ENCODE measurements at regions not wholly inside any gene's neighbourhood (a gene's known extent, or its start where the extent isn't known, plus 50 kb on each side); places are given as distances from the start of the nearest gene placed in this dataset.

- Mint-ChIP-seq H3K36me3 (ENCODE audit: low read depth) (no peaks in the 10 kb centered on the region), H3K27ac (ENCODE audit: unreplicated experiment) (no peak overlapping the region), H3K4me3 (ENCODE audit: unreplicated experiment) (no peak overlapping the region), H3K27me3 (ENCODE audit: low read depth) (no peaks in the 10 kb centered on the region), H3K4me1 (ENCODE audit: low read depth) (no peaks in the 10 kb centered on the region), H3K9me3 (ENCODE audit: low read depth) (no peaks in the 10 kb centered on the region)
- no peak for TF ChIP-seq CTCF (IDR thresholded peaks at IDR 0.05)
- DNase-seq (ENCODE audit: low spot score), result no peak
Observed at GRCh38 chr3:64852738-64853137, 164.9 kb upstream of the ADAMTS9 start.

- Mint-ChIP-seq H3K9me3 (ENCODE audit: low read depth) (no peaks in the 10 kb centered on the region), H3K27ac (ENCODE audit: unreplicated experiment) (no peak overlapping the region), H3K4me3 (ENCODE audit: unreplicated experiment) (no peak overlapping the region), H3K4me1 (ENCODE audit: low read depth) (no peaks in the 10 kb centered on the region), H3K27me3 (ENCODE audit: low read depth) (no peaks in the 10 kb centered on the region), H3K36me3 (ENCODE audit: low read depth) (no peaks in the 10 kb centered on the region)
- TF ChIP-seq CTCF (IDR thresholded peaks at IDR 0.05), result no peak
- DNase-seq (ENCODE audit: low spot score), result no peak
Observed at GRCh38 chr3:64848822-64849221, 161.0 kb upstream of the ADAMTS9 start.

GRCh38 chr3:64848127-64848800, 160.5 kb upstream of the ADAMTS9 start:
- Mint-ChIP-seq H3K4me1 (ENCODE audit: low read depth) (no peaks in the 10 kb centered on the region), H3K9me3 (ENCODE audit: low read depth) (no peaks in the 10 kb centered on the region)

GRCh38 chr3:64844558-64844957, 156.8 kb upstream of the ADAMTS9 start:
- TF ChIP-seq CTCF (IDR thresholded peaks at IDR 0.05), result no peak
- Mint-ChIP-seq H3K4me1 (ENCODE audit: low read depth) (no peaks in the 10 kb centered on the region), H3K4me3 (ENCODE audit: unreplicated experiment) (no peak overlapping the region), H3K27me3 (ENCODE audit: low read depth) (no peaks in the 10 kb centered on the region), H3K36me3 (ENCODE audit: low read depth) (no peaks in the 10 kb centered on the region), H3K27ac (ENCODE audit: unreplicated experiment) (no peak overlapping the region), H3K9me3 (ENCODE audit: low read depth) (no peaks in the 10 kb centered on the region)
- no peak for DNase-seq (ENCODE audit: low spot score)

More at GRCh38 chr3:64848127-64848800, 160.5 kb upstream of the ADAMTS9 start:
- Mint-ChIP-seq H3K4me3 (ENCODE audit: unreplicated experiment) (no peak overlapping the region), H3K27me3 (ENCODE audit: low read depth) (no peaks in the 10 kb centered on the region), H3K27ac (ENCODE audit: unreplicated experiment) (no peak overlapping the region), H3K36me3 (ENCODE audit: low read depth) (no peaks in the 10 kb centered on the region)
- TF ChIP-seq CTCF (IDR thresholded peaks at IDR 0.05), result no peak
- no peak for DNase-seq (ENCODE audit: low spot score)

- H3K9me3 Mint-ChIP-seq (ENCODE audit: low read depth), result no peaks in the 10 kb centered on the region
- no peak for TF ChIP-seq CTCF (IDR thresholded peaks at IDR 0.05)
- no peak overlapping the region for H3K27ac Mint-ChIP-seq (ENCODE audit: unreplicated experiment)
- no peak overlapping the region for H3K4me3 Mint-ChIP-seq (ENCODE audit: unreplicated experiment)
- peaks cover 2% of the 10 kb centered on the region for H3K27me3 Mint-ChIP-seq (ENCODE audit: low read depth)
- no peak for DNase-seq (ENCODE audit: low spot score)
- H3K4me1 Mint-ChIP-seq (ENCODE audit: low read depth), result no peaks in the 10 kb centered on the region
- H3K36me3 Mint-ChIP-seq (ENCODE audit: low read depth), result no peaks in the 10 kb centered on the region
Observed at GRCh38 chr3:64837986-64838735, 150.4 kb upstream of the ADAMTS9 start.
